Small intestine (tissue), 7 donors: ENCODE measurements at regions not wholly inside any gene's neighbourhood (a gene's known extent, or its start where the extent isn't known, plus 50 kb on each side); places are given as distances from the start of the nearest gene placed in this dataset.

Experiments used
- DNase-seq, 2 donors: peaks; one replicate each; pipeline versions ENCODE4 v3.0.0 to v3.0.0-alpha.2; 2013
- FAIRE-seq: peaks from 2 replicates; lab custom pipeline; 2012; peaks lifted over from hg19 to GRCh38; lab: Jason Lieb, UNC
- H3K27ac ChIP-seq, 3 donors: one replicate each; pipeline ENCODE4 v1.5.1; 2013; ENCODE audit warnings: low read length in 2 of 3, mild to moderate bottlenecking in 2 of 3, control low read depth in 1 of 3, inconsistent platforms in 1 of 3, low read depth in 1 of 3, moderate library complexity in 1 of 3
- H3K27me3 ChIP-seq, 3 donors: one replicate each; pipeline ENCODE4 v1.6.1; 2013; ENCODE audit warnings: low read length in 3 of 3, inconsistent platforms in 1 of 3; ENCODE audit not compliant: control insufficient read depth in 3 of 3, insufficient read depth in 3 of 3
- H3K36me3 ChIP-seq, 3 donors: one replicate each; pipeline ENCODE4 v1.6.1; 2013; ENCODE audit warnings: low read length in 3 of 3, inconsistent platforms in 1 of 3, low read depth in 1 of 3, mild to moderate bottlenecking in 1 of 3, moderate library complexity in 1 of 3; ENCODE audit not compliant: control insufficient read depth in 3 of 3, insufficient read depth in 2 of 3
- H3K4me1 ChIP-seq, 3 donors: one replicate each; pipeline ENCODE4 v1.6.1; 2013; ENCODE audit warnings: low read length in 2 of 3, inconsistent platforms in 1 of 3, low read depth in 1 of 3, mild to moderate bottlenecking in 1 of 3, moderate library complexity in 1 of 3; ENCODE audit not compliant: control insufficient read depth in 3 of 3, insufficient read depth in 2 of 3
- H3K4me3 ChIP-seq, 3 donors: one replicate each; pipeline ENCODE4 v1.5.1; 2013; ENCODE audit warnings: low read length in 3 of 3, control low read depth in 1 of 3, inconsistent platforms in 1 of 3, low read depth in 1 of 3, mild to moderate bottlenecking in 1 of 3, moderate library complexity in 1 of 3
- H3K9me3 ChIP-seq, 2 donors: one replicate each; pipeline ENCODE4 v1.6.1; 2013; ENCODE audit warnings: low read depth in 1 of 2, low read length in 1 of 2; ENCODE audit not compliant: control insufficient read depth in 2 of 2, insufficient read depth in 1 of 2
- WGBS, 3 donors: extraction: QIAGEN DNeasy Blood & Tissue Kit; methylation state at CpG; one replicate each; pipeline ENCODE4 v1.1.7; 2013; 5-methylcytosine and 5-hydroxymethylcytosine counted together
- donor health status: healthy with polysubstance abuse.
- donor health status: control.
- donor health status: control.
- donor health status: Bipolar disorder and iron deficiency.
- donor health status: healthy.

- DNase-seq (no peak), FAIRE-seq (no peak)
- no peaks in the 10 kb centered on the region for H3K4me1 ChIP-seq
- H3K9me3 ChIP-seq: no peaks in the 10 kb centered on the region
- no peaks in the 10 kb centered on the region for H3K36me3 ChIP-seq
- H3K27me3 ChIP-seq: no peaks in the 10 kb centered on the region
- no peak overlapping the region for H3K4me3 ChIP-seq
- 85 to 89% (median 86%) methylated on average over 3 of the region's 3 CpGs for WGBS, 3 donors
- no peak overlapping the region for H3K27ac ChIP-seq
Observed at GRCh38 chr17:65398040-65398787, 163.2 kb downstream of the AXIN2 start.

- Histone ChIP-seq H3K4me1 (no peaks in the 10 kb centered on the region), H3K36me3 (no peaks in the 10 kb centered on the region), H3K27ac (no peak overlapping the region), H3K27me3 (no peaks in the 10 kb centered on the region), H3K9me3 (no peaks in the 10 kb centered on the region), H3K4me3 (no peak overlapping the region)
- FAIRE-seq (no peak), DNase-seq (no peak)
- 89 to 97% (median 94%) methylated on average over 1 of the region's 1 CpG for WGBS, 3 donors
Observed at GRCh38 chr17:65395924-65396323, 165.5 kb downstream of the AXIN2 start.

- FAIRE-seq: no peak
- DNase-seq: no peak
- no peaks in the 10 kb centered on the region for H3K9me3 ChIP-seq
- H3K27ac ChIP-seq: no peak overlapping the region
- H3K27me3 ChIP-seq: no peaks in the 10 kb centered on the region
- H3K36me3 ChIP-seq: no peaks in the 10 kb centered on the region
- H3K4me3 ChIP-seq: no peak overlapping the region
- H3K4me1 ChIP-seq: no peaks in the 10 kb centered on the region
- 67 to 80% (median 71%) methylated on average over 3 of the region's 3 CpGs for WGBS, 3 donors
Observed at GRCh38 chr17:65394811-65395472, 166.5 kb downstream of the AXIN2 start.

- Histone ChIP-seq H3K4me3 (no peak overlapping the region), H3K9me3 (no peaks in the 10 kb centered on the region), H3K27me3 (no peaks in the 10 kb centered on the region), H3K27ac (no peak overlapping the region), H3K36me3 (no peaks in the 10 kb centered on the region), H3K4me1 (no peaks in the 10 kb centered on the region)
- WGBS, 3 donors: 75 to 86% (median 75%) methylated on average over 4 of the region's 4 CpGs
- FAIRE-seq (no peak), DNase-seq (no peak)
Observed at GRCh38 chr17:65393514-65393913, 167.9 kb downstream of the AXIN2 start.

GRCh38 chr17:65389949-65390348 lies 171.5 kb downstream of the AXIN2 start:
- Histone ChIP-seq H3K4me1 (no peaks in the 10 kb centered on the region), H3K4me3 (no peak overlapping the region), H3K27ac (no peak overlapping the region), H3K36me3 (no peaks in the 10 kb centered on the region), H3K9me3 (no peaks in the 10 kb centered on the region), H3K27me3 (no peaks in the 10 kb centered on the region)
- 77 to 87% (median 81%) methylated on average over 4 of the region's 4 CpGs for WGBS, 3 donors
- FAIRE-seq (no peak), DNase-seq (no peak)

GRCh38 chr17:65389426-65389825 lies 172.0 kb downstream of the AXIN2 start:
- no peaks in the 10 kb centered on the region for H3K9me3 ChIP-seq
- H3K27me3 ChIP-seq: no peaks in the 10 kb centered on the region
- no peaks in the 10 kb centered on the region for H3K4me1 ChIP-seq
- no peaks in the 10 kb centered on the region for H3K36me3 ChIP-seq
- H3K4me3 ChIP-seq: no peak overlapping the region
- FAIRE-seq (no peak), DNase-seq (no peak)
- no peak overlapping the region for H3K27ac ChIP-seq
- WGBS, 3 donors: 54 to 88% (median 86%) methylated on average over 1 of the region's 1 CpG

GRCh38 chr17:65388911-65389310 lies 172.5 kb downstream of the AXIN2 start:
- DNase-seq: no peak
- no peaks in the 10 kb centered on the region for H3K9me3 ChIP-seq
- H3K36me3 ChIP-seq: no peaks in the 10 kb centered on the region
- no peak overlapping the region for H3K27ac ChIP-seq
- no peak overlapping the region for H3K4me3 ChIP-seq
- no peaks in the 10 kb centered on the region for H3K4me1 ChIP-seq
- FAIRE-seq: no peak
- H3K27me3 ChIP-seq: no peaks in the 10 kb centered on the region
- 52 to 77% (median 57%) methylated on average over 1 of the region's 1 CpG for WGBS, 3 donors

- H3K4me3 ChIP-seq: no peak overlapping the region
- no peaks in the 10 kb centered on the region for H3K27me3 ChIP-seq
- FAIRE-seq: no peak
- no peaks in the 10 kb centered on the region for H3K9me3 ChIP-seq
- DNase-seq: no peak
- H3K36me3 ChIP-seq: no peaks in the 10 kb centered on the region
- 92 to 93% (median 92%) methylated on average over 5 of the region's 5 CpGs for WGBS, 3 donors
- no peak overlapping the region for H3K27ac ChIP-seq
- no peaks in the 10 kb centered on the region for H3K4me1 ChIP-seq
Observed at GRCh38 chr17:65387322-65387721, 174.1 kb downstream of the AXIN2 start.
